CD4-positive, alpha-beta memory T cell (primary cell): ENCODE measurements at regions not wholly inside any gene's neighbourhood (a gene's known extent, or its start where the extent isn't known, plus 50 kb on each side); places are given as distances from the start of the nearest gene placed in this dataset.
A peak's percentile ranks its signal among the peaks of the same experiment; 100 is the strongest.

Source experiments
- CTCF ChIA-PET: fragments of 350-600 bp; sonication (Branson Sonifier 250); formaldehyde crosslinking; loops from one replicate; lab custom pipeline; 2021; ENCODE audit warnings: inconsistent platforms; ENCODE audit not compliant: partially characterized antibody; lab: Charles Lee
- POLR2A ChIA-PET: fragments of 350-600 bp; sonication (Branson Sonifier 250); formaldehyde crosslinking; loops from one replicate; lab custom pipeline; 2021; ENCODE audit not compliant: partially characterized antibody; lab: Charles Lee
- DNase-seq, 5 donors: peaks; one replicate each; pipeline versions ENCODE4 v3.0.0 to v3.0.0-alpha.2; 2020 to 2022; ENCODE audit warnings: mixed read lengths in 1 of 5
- H3K27ac ChIP-seq: one replicate; pipeline ENCODE4 v1.7.0; 2013; ENCODE audit warnings: low read depth, low read length
- H3K27me3 ChIP-seq: 2 replicates; pipeline ENCODE4 v1.7.0; 2013; ENCODE audit warnings: mild to moderate bottlenecking, low read length, moderate library complexity; ENCODE audit not compliant: insufficient read depth
- H3K36me3 ChIP-seq: 2 replicates; pipeline ENCODE4 v1.7.0; 2013; ENCODE audit warnings: mild to moderate bottlenecking, low read length, moderate library complexity; ENCODE audit not compliant: insufficient read depth
- H3K4me1 ChIP-seq: 2 replicates; pipeline ENCODE4 v1.7.0; 2013; ENCODE audit warnings: mild to moderate bottlenecking, low read length, moderate library complexity; ENCODE audit not compliant: insufficient read depth
- H3K4me3 ChIP-seq, 2 donors: one replicate each; pipeline ENCODE4 v1.7.0; 2013; ENCODE audit warnings: low read length in 2 of 2, mild to moderate bottlenecking in 1 of 2
- H3K9me3 ChIP-seq, 2 donors: one replicate each; pipeline ENCODE4 v1.7.0; 2013; ENCODE audit warnings: low read length in 2 of 2, control low read depth in 1 of 2; ENCODE audit not compliant: control insufficient read depth in 1 of 2
- H3K27ac Mint-ChIP-seq, 7 donors: one replicate each; pipeline ENCODE4 v1.8.0; 2020 to 2021; ENCODE audit warnings: mixed read lengths in 7 of 7, mild to moderate bottlenecking in 6 of 7, inconsistent platforms in 3 of 7, moderate library complexity in 3 of 7
- H3K27me3 Mint-ChIP-seq, 2 donors: one replicate each; pipeline ENCODE4 v1.8.0; 2020 to 2021; ENCODE audit warnings: mixed read lengths in 2 of 2
- H3K36me3 Mint-ChIP-seq, 2 donors: one replicate each; pipeline ENCODE4 v1.8.0; 2020 to 2021; ENCODE audit warnings: mixed read lengths in 2 of 2, inconsistent platforms in 1 of 2, mild to moderate bottlenecking in 1 of 2
- H3K4me1 Mint-ChIP-seq, 4 donors: one replicate each; pipeline ENCODE4 v1.8.0; 2020 to 2021; ENCODE audit warnings: mixed read lengths in 4 of 4, mild to moderate bottlenecking in 1 of 4
- H3K4me3 Mint-ChIP-seq, 8 donors: one replicate each; pipeline ENCODE4 v1.8.0; 2020 to 2021; ENCODE audit warnings: mixed read lengths in 8 of 8, mild to moderate bottlenecking in 7 of 8, moderate library complexity in 6 of 8, inconsistent platforms in 3 of 8
- H3K9me3 Mint-ChIP-seq, 8 donors: one replicate each; pipeline ENCODE4 v1.8.0; 2020 to 2021; ENCODE audit warnings: mixed read lengths in 8 of 8, mild to moderate bottlenecking in 5 of 8, inconsistent platforms in 3 of 8, moderate library complexity in 1 of 8
- intact Hi-C: fragments of 100-400 bp; cut with micrococcal nuclease; formaldehyde crosslinking; loops from one replicate; pipeline ENCODE4 v1.15.1; 2023

GRCh38 chr20:51216850-51217249 is 193.9 kb upstream of the KCNG1 start:
- ChIA-PET POLR2A (no interaction called here), CTCF (no interaction called here)
- H3K36me3 ChIP-seq, result no peaks in the 10 kb centered on the region
- Mint-ChIP-seq H3K36me3 (no peaks in the 10 kb centered on the region), H3K27me3 (peaks cover 39 to 65% of the 10 kb centered on the region in 2 donors), H3K27ac (no peak overlapping the region), H3K4me1 (peaks cover 3 to 11% (median 6%) of the 10 kb centered on the region in 4 donors), H3K9me3 (peaks cover 1 to 15% (median 9%) of the 10 kb centered on the region in 8 donors), H3K4me3 (no peak overlapping the region)
- H3K9me3 ChIP-seq, result no peaks in the 10 kb centered on the region
- no peak overlapping the region for H3K4me3 ChIP-seq
- intact Hi-C loops, result no loop called here
- no peak overlapping the region for H3K27ac ChIP-seq
- DNase-seq, result no peak
- H3K4me1 ChIP-seq, result no peaks in the 10 kb centered on the region
- peaks cover under 1% of the 10 kb centered on the region for H3K27me3 ChIP-seq

GRCh38 chr20:51212816-51213215 is 189.9 kb upstream of the KCNG1 start:
- H3K9me3 Mint-ChIP-seq, result peaks cover 1 to 15% (median 9%) of the 10 kb centered on the region in 8 donors
- peaks cover 35 to 60% of the 10 kb centered on the region in 2 donors for H3K27me3 Mint-ChIP-seq
- Histone ChIP-seq H3K36me3 (no peaks in the 10 kb centered on the region), H3K4me3 (no peak overlapping the region), H3K4me1 (no peaks in the 10 kb centered on the region), H3K9me3 (no peaks in the 10 kb centered on the region), H3K27me3 (peaks cover 5% of the 10 kb centered on the region), H3K27ac (no peak overlapping the region)
- no peak overlapping the region for H3K4me3 Mint-ChIP-seq
- H3K27ac Mint-ChIP-seq, result no peak overlapping the region
- no peak for DNase-seq
- H3K4me1 Mint-ChIP-seq, result no peaks in the 10 kb centered on the region
- CTCF ChIA-PET, result no interaction called here
- H3K36me3 Mint-ChIP-seq, result no peaks in the 10 kb centered on the region
- intact Hi-C loops, result no loop called here
- POLR2A ChIA-PET, result no interaction called here

GRCh38 chr20:51211191-51211590 is 188.3 kb upstream of the KCNG1 start:
- H3K27me3 ChIP-seq, result peaks cover 6% of the 10 kb centered on the region
- CTCF ChIA-PET, result interaction anchor here (0.9 to 2.0 kb wide), 2 partner anchors 12 to 114 kb away, joined by 4 to 5 read pairs; no protein-coding TSS in a partner anchor
- Mint-ChIP-seq H3K4me1 (no peaks in the 10 kb centered on the region), H3K36me3 (no peaks in the 10 kb centered on the region), H3K9me3 (peaks cover 0 to 2% (median 0%) of the 10 kb centered on the region in 8 donors), H3K4me3 (no peak overlapping the region), H3K27ac (no peak overlapping the region), H3K27me3 (peaks cover 34 to 54% of the 10 kb centered on the region in 2 donors)
- H3K4me1 ChIP-seq, result no peaks in the 10 kb centered on the region
- intact Hi-C loops, result no loop called here
- no peaks in the 10 kb centered on the region for H3K36me3 ChIP-seq
- H3K4me3 ChIP-seq, result no peak overlapping the region
- DNase-seq, result no peak
- POLR2A ChIA-PET, result no interaction called here
- no peaks in the 10 kb centered on the region for H3K9me3 ChIP-seq
- H3K27ac ChIP-seq, result no peak overlapping the region

GRCh38 chr20:51210084-51210483 is 187.2 kb upstream of the KCNG1 start:
- Histone ChIP-seq H3K27me3 (peaks cover 8% of the 10 kb centered on the region), H3K4me3 (no peak overlapping the region), H3K9me3 (no peaks in the 10 kb centered on the region), H3K36me3 (no peaks in the 10 kb centered on the region), H3K27ac (no peak overlapping the region), H3K4me1 (no peaks in the 10 kb centered on the region)
- Mint-ChIP-seq H3K36me3 (no peaks in the 10 kb centered on the region), H3K4me1 (no peaks in the 10 kb centered on the region), H3K27me3 (peaks cover 35 to 50% of the 10 kb centered on the region in 2 donors), H3K27ac (no peak overlapping the region), H3K9me3 (no peaks in the 10 kb centered on the region), H3K4me3 (no peak overlapping the region)
- POLR2A ChIA-PET, result no interaction called here
- no peak for DNase-seq
- CTCF ChIA-PET, result interaction anchor here (1.5 kb wide), 1 partner anchor 10 kb away, joined by 5 read pairs; no protein-coding TSS in a partner anchor
- intact Hi-C loops, result no loop called here

- intact Hi-C loops, result no loop called here
- H3K4me3 Mint-ChIP-seq, result no peak overlapping the region
- POLR2A ChIA-PET, result no interaction called here
- no peaks in the 10 kb centered on the region for H3K9me3 ChIP-seq
- no peaks in the 10 kb centered on the region for H3K36me3 Mint-ChIP-seq
- no peaks in the 10 kb centered on the region for H3K4me1 Mint-ChIP-seq
- H3K27ac Mint-ChIP-seq, result no peak overlapping the region
- H3K9me3 Mint-ChIP-seq, result no peaks in the 10 kb centered on the region
- no peak overlapping the region for H3K27ac ChIP-seq
- H3K4me1 ChIP-seq, result no peaks in the 10 kb centered on the region
- H3K27me3 Mint-ChIP-seq, result peaks cover 37 to 42% of the 10 kb centered on the region in 2 donors
- CTCF ChIA-PET, result no interaction called here
- DNase-seq, result no peak
- H3K27me3 ChIP-seq, result peaks cover 8% of the 10 kb centered on the region
- no peak overlapping the region for H3K4me3 ChIP-seq
- H3K36me3 ChIP-seq, result no peaks in the 10 kb centered on the region
These were observed 185.3 kb upstream of the KCNG1 start for GRCh38 chr20:51208162-51208561.

GRCh38 chr20:51206032-51206662 is 183.2 kb upstream of the KCNG1 start:
- POLR2A ChIA-PET, result no interaction called here
- CTCF ChIA-PET, result no interaction called here
- intact Hi-C loops, result no loop called here
- peaks cover 8% of the 10 kb centered on the region for H3K27me3 ChIP-seq
- Mint-ChIP-seq H3K27me3 (peaks cover 27 to 34% of the 10 kb centered on the region in 2 donors), H3K36me3 (no peaks in the 10 kb centered on the region), H3K4me3 (no peak overlapping the region), H3K9me3 (no peaks in the 10 kb centered on the region), H3K27ac (peak overlapping the region in 1 of 7 donors; percentile 63), H3K4me1 (no peaks in the 10 kb centered on the region)
- no peaks in the 10 kb centered on the region for H3K9me3 ChIP-seq
- DNase-seq, result no peak
- no peak overlapping the region for H3K27ac ChIP-seq
- H3K36me3 ChIP-seq, result no peaks in the 10 kb centered on the region
- H3K4me3 ChIP-seq, result no peak overlapping the region
- no peaks in the 10 kb centered on the region for H3K4me1 ChIP-seq

GRCh38 chr20:51204794-51205193 is 181.9 kb upstream of the KCNG1 start:
- intact Hi-C loops, result no loop called here
- H3K4me1 ChIP-seq, result no peaks in the 10 kb centered on the region
- no peak for DNase-seq
- no peak overlapping the region for H3K4me3 Mint-ChIP-seq
- H3K27ac Mint-ChIP-seq, result no peak overlapping the region
- peaks cover 28 to 32% of the 10 kb centered on the region in 2 donors for H3K27me3 Mint-ChIP-seq
- CTCF ChIA-PET, result no interaction called here
- no peaks in the 10 kb centered on the region for H3K9me3 ChIP-seq
- no peaks in the 10 kb centered on the region for H3K36me3 Mint-ChIP-seq
- POLR2A ChIA-PET, result no interaction called here
- no peaks in the 10 kb centered on the region for H3K36me3 ChIP-seq
- no peak overlapping the region for H3K4me3 ChIP-seq
- no peaks in the 10 kb centered on the region for H3K9me3 Mint-ChIP-seq
- no peak overlapping the region for H3K27ac ChIP-seq
- H3K27me3 ChIP-seq, result peaks cover 8% of the 10 kb centered on the region
- H3K4me1 Mint-ChIP-seq, result no peaks in the 10 kb centered on the region
